Breast epithelium (tissue), 4 donors: ENCODE measurements at regions not wholly inside any gene's neighbourhood (a gene's known extent, or its start where the extent isn't known, plus 50 kb on each side); places are given as distances from the start of the nearest gene placed in this dataset.

Experiments
- DNase-seq, 2 donors: peaks; one replicate each; pipeline ENCODE4 v3.0.0-alpha.2; 2019; ENCODE audit warnings: low spot score in 2 of 2
- H3K27ac ChIP-seq, 2 donors: fragments of 200-600 bp; sonication (generic) in 1 of 2; one replicate each; pipeline ENCODE4 v1.5.1; 2016 to 2019; ENCODE audit warnings: mild to moderate bottlenecking in 1 of 2
- H3K27me3 ChIP-seq, 2 donors: fragments of 200-600 bp; sonication (generic) in 1 of 2; one replicate each; pipeline versions ENCODE4 v1.5.1 to v1.6.0; 2017 to 2019; ENCODE audit warnings: control low read depth in 1 of 2, mild to moderate bottlenecking in 1 of 2
- H3K36me3 ChIP-seq: fragments of 200-600 bp; one replicate; pipeline ENCODE4 v1.5.1; 2019
- H3K4me1 ChIP-seq, 2 donors: fragments of 200-600 bp; sonication (generic); one replicate each; pipeline ENCODE4 v1.5.1; 2016 to 2019; ENCODE audit warnings: control low read depth in 1 of 2
- H3K4me3 ChIP-seq, 3 donors: fragments of 200-600 bp; sonication (generic); 1 replicate in 2 of 3; 2 replicates in 1 of 3; pipeline ENCODE4 v1.5.1; 2016 to 2019; ENCODE audit warnings: mild to moderate bottlenecking in 3 of 3, moderate library complexity in 2 of 3
- H3K9me3 ChIP-seq, 2 donors: fragments of 200-600 bp; sonication (generic) in 1 of 2; one replicate each; pipeline ENCODE4 v1.5.1; 2016 to 2019; ENCODE audit warnings: control low read depth in 1 of 2
- CTCF ChIP-seq, 3 donors: fragments of 450-650 bp; IDR thresholded peaks; one replicate each; pipeline ENCODE4 v1.5.1; 2016 to 2017; ENCODE audit warnings: antibody characterized with exemption in 3 of 3, mild to moderate bottlenecking in 3 of 3, moderate library complexity in 3 of 3
- POLR2A ChIP-seq: fragments of 450-650 bp; IDR thresholded peaks from one replicate; pipeline ENCODE4 v1.6.1; 2016; ENCODE audit warnings: antibody characterized with exemption, mild to moderate bottlenecking, moderate library complexity
- POLR2AphosphoS5 ChIP-seq, 3 donors: sonication (generic); formaldehyde crosslinking; IDR thresholded peaks; one replicate each; pipeline ENCODE4 v1.6.1; 2017; ENCODE audit warnings: antibody characterized with exemption in 3 of 3
- intact Hi-C: fragments of 100-400 bp; cut with DNase I; formaldehyde crosslinking; loops from one replicate; pipeline ENCODE4 v1.15.1; 2023; ENCODE audit warnings: low total_unique reads

GRCh38 chr11:38332046-38332445, 1734.0 kb upstream of the RAG2 start:
- DNase-seq, result no peak
- H3K4me3 ChIP-seq, result no peak overlapping the region
- H3K36me3 ChIP-seq, result no peaks in the 10 kb centered on the region
- H3K27me3 ChIP-seq, result no peaks in the 10 kb centered on the region
- TF ChIP-seq POLR2AphosphoS5 (IDR thresholded peaks at IDR 0.05) (no peak), CTCF (IDR thresholded peaks at IDR 0.05) (no peak), POLR2A (no peak)
- no peaks in the 10 kb centered on the region for H3K4me1 ChIP-seq
- no peaks in the 10 kb centered on the region for H3K9me3 ChIP-seq
- no peak overlapping the region for H3K27ac ChIP-seq
- intact Hi-C loops, result no loop called here

GRCh38 chr11:38330578-38330977, 1732.5 kb upstream of the RAG2 start:
- Histone ChIP-seq H3K27me3 (no peaks in the 10 kb centered on the region), H3K27ac (no peak overlapping the region), H3K9me3 (no peaks in the 10 kb centered on the region), H3K36me3 (peaks cover under 1% of the 10 kb centered on the region), H3K4me3 (no peak overlapping the region), H3K4me1 (no peaks in the 10 kb centered on the region)
- intact Hi-C loops, result no loop called here
- no peak for DNase-seq
- TF ChIP-seq POLR2AphosphoS5 (IDR thresholded peaks at IDR 0.05) (no peak), POLR2A (no peak), CTCF (IDR thresholded peaks at IDR 0.05) (no peak)

- no peak for DNase-seq
- Histone ChIP-seq H3K27me3 (no peaks in the 10 kb centered on the region), H3K36me3 (peaks cover 3% of the 10 kb centered on the region), H3K9me3 (no peaks in the 10 kb centered on the region), H3K4me3 (no peak overlapping the region), H3K27ac (no peak overlapping the region), H3K4me1 (no peaks in the 10 kb centered on the region)
- intact Hi-C loops, result no loop called here
- TF ChIP-seq POLR2A, result no peak
- no peak for TF ChIP-seq CTCF (IDR thresholded peaks at IDR 0.05)
These were observed 1726.1 kb upstream of the RAG2 start for GRCh38 chr11:38323961-38324761.

- DNase-seq, result no peak
- H3K4me1 ChIP-seq, result no peaks in the 10 kb centered on the region
- peaks cover 3 to 10% of the 10 kb centered on the region in 2 donors for H3K9me3 ChIP-seq
- H3K36me3 ChIP-seq, result no peaks in the 10 kb centered on the region
- H3K27me3 ChIP-seq, result no peaks in the 10 kb centered on the region
- H3K27ac ChIP-seq, result no peak overlapping the region
- intact Hi-C loops, result no loop called here
- H3K4me3 ChIP-seq, result no peak overlapping the region
- no peak for TF ChIP-seq POLR2A
- TF ChIP-seq CTCF (IDR thresholded peaks at IDR 0.05), result no peak
- no peak for TF ChIP-seq POLR2AphosphoS5 (IDR thresholded peaks at IDR 0.05)
These were observed 1717.1 kb upstream of the RAG2 start for GRCh38 chr11:38315151-38315550.

GRCh38 chr11:38307455-38307854, 1709.4 kb upstream of the RAG2 start:
- intact Hi-C loops, result no loop called here
- no peaks in the 10 kb centered on the region for H3K9me3 ChIP-seq
- no peak overlapping the region for H3K4me3 ChIP-seq
- no peaks in the 10 kb centered on the region for H3K36me3 ChIP-seq
- TF ChIP-seq POLR2A (no peak), CTCF (IDR thresholded peaks at IDR 0.05) (no peak), POLR2AphosphoS5 (IDR thresholded peaks at IDR 0.05) (no peak)
- H3K27me3 ChIP-seq, result no peaks in the 10 kb centered on the region
- DNase-seq, result no peak
- no peaks in the 10 kb centered on the region for H3K4me1 ChIP-seq
- no peak overlapping the region for H3K27ac ChIP-seq
